ENCODE measurements at regions not wholly inside any gene's neighbourhood (a gene's known extent, or its start where the extent isn't known, plus 50 kb on each side); places are given as distances from the start of the nearest gene placed in this dataset.

GRCh38 chr7:79806161-79806734, 328.4 kb upstream of the GNAI1 start:
- TF ChIP-seq CTCF (IDR thresholded peaks at IDR 0.05) (no peak), POLR2A (IDR thresholded peaks at IDR 0.05) (no peak)
